GM12878 (cell line): ENCODE measurements at regions not wholly inside any gene's neighbourhood (a gene's known extent, or its start where the extent isn't known, plus 50 kb on each side); places are given as distances from the start of the nearest gene placed in this dataset.

Source experiments
- BCLAF1 ChIP-seq: fragments of 450-650 bp; IDR thresholded peaks from 2 replicates; pipeline ENCODE4 v1.6.1; 2017; ENCODE audit warnings: antibody characterized with exemption, mild to moderate bottlenecking, moderate library complexity
- CHD2 ChIP-seq: IDR thresholded peaks from 2 replicates; pipeline ENCODE4 v1.6.1; 2011; ENCODE audit warnings: low read depth, low read length, improper control_type of control experiment, borderline replicate concordance
- CTCF ChIP-seq, 3 experiments: IDR thresholded peaks in 2 of 3; conservative IDR thresholded peaks in 1 of 3; 2 replicates each; pipeline ENCODE4 v1.5.1; 2011; ENCODE audit warnings: low read depth in 3 of 3, low read length in 3 of 3, mild to moderate bottlenecking in 3 of 3, control low read depth in 2 of 3, moderate library complexity in 2 of 3, inconsistent platforms in 1 of 3, mixed read lengths in 1 of 3; ENCODE audit not compliant: control insufficient read depth in 2 of 3, insufficient read depth in 1 of 3; ENCODE audit errors: extremely low read depth in 1 of 3
- HDAC2 ChIP-seq: fragments of 200-600 bp; sonication (generic); IDR thresholded peaks from 2 replicates; pipeline ENCODE4 v1.6.1; 2017
- IKZF2 ChIP-seq, 2 experiments: fragments of 450-650 bp; IDR thresholded peaks; 2 replicates each; pipeline ENCODE4 v1.6.1; 2017; ENCODE audit warnings: mild to moderate bottlenecking in 2 of 2, moderate library complexity in 2 of 2
- KDM1A ChIP-seq: fragments of 200-600 bp; sonication (generic); IDR thresholded peaks from 2 replicates; pipeline ENCODE4 v1.6.1; 2016; ENCODE audit warnings: borderline replicate concordance
- RAD51 ChIP-seq: fragments of 450-650 bp; IDR thresholded peaks from 2 replicates; pipeline ENCODE4 v1.6.1; 2016; ENCODE audit warnings: moderate library complexity, mild to moderate bottlenecking, inconsistent platforms
- TAF1 ChIP-seq: IDR thresholded peaks from 2 replicates; pipeline ENCODE4 v1.6.1; 2011; ENCODE audit warnings: mild to moderate bottlenecking, low read depth, low read length, borderline replicate concordance
- ZBTB4 ChIP-seq: fragments of 450-650 bp; formaldehyde crosslinking; IDR thresholded peaks from 2 replicates; pipeline ENCODE4 v1.4.0; 2022; ENCODE audit warnings: mild to moderate bottlenecking, moderate library complexity
- TF ChIP-seq, protein P1 (sequence below): fragments of 450-650 bp; IDR thresholded peaks from 2 replicates; pipeline ENCODE4 v1.6.1; 2017; ENCODE audit warnings: mild to moderate bottlenecking, moderate library complexity
- TF ChIP-seq, protein P2 (sequence below): IDR thresholded peaks from 2 replicates; pipeline ENCODE4 v1.6.1; 2012; ENCODE audit warnings: low read depth, low read length, improper control_type of control experiment
- TF ChIP-seq, protein P3 (sequence below): fragments of 450-650 bp; conservative IDR thresholded peaks from 2 replicates; pipeline ENCODE4 v1.6.1; 2017; ENCODE audit warnings: mild to moderate bottlenecking, moderate library complexity

DNA sequence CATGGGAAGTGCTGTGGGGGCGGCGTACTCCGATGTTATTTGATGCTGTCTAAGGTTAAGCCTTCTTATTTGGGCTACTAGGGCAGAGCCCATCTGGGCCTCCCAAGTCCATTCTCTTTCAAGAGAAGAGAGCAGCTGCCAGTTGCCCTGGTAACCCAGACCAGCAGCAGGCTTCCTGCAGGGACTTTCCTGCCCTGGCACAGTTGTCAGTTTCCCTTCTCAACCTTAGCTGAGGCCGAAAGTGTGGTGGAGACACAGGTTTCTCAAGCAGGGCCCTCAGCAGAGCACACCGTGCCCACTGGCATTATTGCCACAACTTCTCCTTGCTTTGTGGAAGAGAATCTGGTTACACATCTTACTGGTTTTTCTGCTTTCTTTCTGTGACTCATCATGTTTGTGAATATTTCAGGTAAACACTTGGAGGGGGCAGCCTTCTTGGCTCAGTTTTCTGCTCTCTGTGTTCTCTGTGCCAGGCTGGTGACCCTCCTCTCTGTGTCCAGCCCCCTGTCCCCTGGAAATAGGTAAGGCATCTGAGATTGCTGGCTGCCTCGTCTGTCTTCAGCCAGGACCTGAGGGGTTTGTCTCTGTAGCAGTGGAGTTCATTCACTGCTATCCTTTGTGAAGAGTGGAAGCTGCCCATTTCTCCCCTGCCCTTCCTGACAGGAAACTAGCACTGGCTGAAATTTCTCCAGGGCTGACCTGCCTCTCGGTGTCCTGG lies 111.0 kb downstream of the B3GNT2 start (continued):
- TF ChIP-seq, protein P1, sequence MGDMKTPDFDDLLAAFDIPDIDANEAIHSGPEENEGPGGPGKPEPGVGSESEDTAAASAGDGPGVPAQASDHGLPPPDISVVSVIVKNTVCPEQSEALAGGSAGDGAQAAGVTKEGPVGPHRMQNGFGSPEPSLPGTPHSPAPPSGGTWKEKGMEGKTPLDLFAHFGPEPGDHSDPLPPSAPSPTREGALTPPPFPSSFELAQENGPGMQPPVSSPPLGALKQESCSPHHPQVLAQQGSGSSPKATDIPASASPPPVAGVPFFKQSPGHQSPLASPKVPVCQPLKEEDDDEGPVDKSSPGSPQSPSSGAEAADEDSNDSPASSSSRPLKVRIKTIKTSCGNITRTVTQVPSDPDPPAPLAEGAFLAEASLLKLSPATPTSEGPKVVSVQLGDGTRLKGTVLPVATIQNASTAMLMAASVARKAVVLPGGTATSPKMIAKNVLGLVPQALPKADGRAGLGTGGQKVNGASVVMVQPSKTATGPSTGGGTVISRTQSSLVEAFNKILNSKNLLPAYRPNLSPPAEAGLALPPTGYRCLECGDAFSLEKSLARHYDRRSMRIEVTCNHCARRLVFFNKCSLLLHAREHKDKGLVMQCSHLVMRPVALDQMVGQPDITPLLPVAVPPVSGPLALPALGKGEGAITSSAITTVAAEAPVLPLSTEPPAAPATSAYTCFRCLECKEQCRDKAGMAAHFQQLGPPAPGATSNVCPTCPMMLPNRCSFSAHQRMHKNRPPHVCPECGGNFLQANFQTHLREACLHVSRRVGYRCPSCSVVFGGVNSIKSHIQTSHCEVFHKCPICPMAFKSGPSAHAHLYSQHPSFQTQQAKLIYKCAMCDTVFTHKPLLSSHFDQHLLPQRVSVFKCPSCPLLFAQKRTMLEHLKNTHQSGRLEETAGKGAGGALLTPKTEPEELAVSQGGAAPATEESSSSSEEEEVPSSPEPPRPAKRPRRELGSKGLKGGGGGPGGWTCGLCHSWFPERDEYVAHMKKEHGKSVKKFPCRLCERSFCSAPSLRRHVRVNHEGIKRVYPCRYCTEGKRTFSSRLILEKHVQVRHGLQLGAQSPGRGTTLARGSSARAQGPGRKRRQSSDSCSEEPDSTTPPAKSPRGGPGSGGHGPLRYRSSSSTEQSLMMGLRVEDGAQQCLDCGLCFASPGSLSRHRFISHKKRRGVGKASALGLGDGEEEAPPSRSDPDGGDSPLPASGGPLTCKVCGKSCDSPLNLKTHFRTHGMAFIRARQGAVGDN, result peak; percentile 93
- TF ChIP-seq, protein P2, sequence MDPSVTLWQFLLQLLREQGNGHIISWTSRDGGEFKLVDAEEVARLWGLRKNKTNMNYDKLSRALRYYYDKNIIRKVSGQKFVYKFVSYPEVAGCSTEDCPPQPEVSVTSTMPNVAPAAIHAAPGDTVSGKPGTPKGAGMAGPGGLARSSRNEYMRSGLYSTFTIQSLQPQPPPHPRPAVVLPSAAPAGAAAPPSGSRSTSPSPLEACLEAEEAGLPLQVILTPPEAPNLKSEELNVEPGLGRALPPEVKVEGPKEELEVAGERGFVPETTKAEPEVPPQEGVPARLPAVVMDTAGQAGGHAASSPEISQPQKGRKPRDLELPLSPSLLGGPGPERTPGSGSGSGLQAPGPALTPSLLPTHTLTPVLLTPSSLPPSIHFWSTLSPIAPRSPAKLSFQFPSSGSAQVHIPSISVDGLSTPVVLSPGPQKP, result no peak
- no peak for TF ChIP-seq BCLAF1
- no peak for TF ChIP-seq TAF1
- TF ChIP-seq CTCF (IDR thresholded peaks at IDR 0.05 in 2 of 3, conservative IDR thresholded peaks at IDR 0.05 in 1 of 3; ENCODE audit: control insufficient read depth in 2 of 3, extremely low read depth in 1 of 3, insufficient read depth in 1 of 3, low read depth in 3 of 3, low read length in 3 of 3), result no peak
- peak; percentile 86 to 92 for TF ChIP-seq IKZF2 (IDR thresholded peaks at IDR 0.05)
- TF ChIP-seq CHD2, result peak; percentile 34; the same call in 1 of the 2 replicates
- TF ChIP-seq ZBTB4, result no peak
- TF ChIP-seq RAD51, result no peak
- no peak for TF ChIP-seq HDAC2
- TF ChIP-seq, protein P3, sequence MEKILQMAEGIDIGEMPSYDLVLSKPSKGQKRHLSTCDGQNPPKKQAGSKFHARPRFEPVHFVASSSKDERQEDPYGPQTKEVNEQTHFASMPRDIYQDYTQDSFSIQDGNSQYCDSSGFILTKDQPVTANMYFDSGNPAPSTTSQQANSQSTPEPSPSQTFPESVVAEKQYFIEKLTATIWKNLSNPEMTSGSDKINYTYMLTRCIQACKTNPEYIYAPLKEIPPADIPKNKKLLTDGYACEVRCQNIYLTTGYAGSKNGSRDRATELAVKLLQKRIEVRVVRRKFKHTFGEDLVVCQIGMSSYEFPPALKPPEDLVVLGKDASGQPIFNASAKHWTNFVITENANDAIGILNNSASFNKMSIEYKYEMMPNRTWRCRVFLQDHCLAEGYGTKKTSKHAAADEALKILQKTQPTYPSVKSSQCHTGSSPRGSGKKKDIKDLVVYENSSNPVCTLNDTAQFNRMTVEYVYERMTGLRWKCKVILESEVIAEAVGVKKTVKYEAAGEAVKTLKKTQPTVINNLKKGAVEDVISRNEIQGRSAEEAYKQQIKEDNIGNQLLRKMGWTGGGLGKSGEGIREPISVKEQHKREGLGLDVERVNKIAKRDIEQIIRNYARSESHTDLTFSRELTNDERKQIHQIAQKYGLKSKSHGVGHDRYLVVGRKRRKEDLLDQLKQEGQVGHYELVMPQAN, result no peak
- TF ChIP-seq KDM1A, result no peak
